GM20000 (cell line): ENCODE measurements at regions not wholly inside any gene's neighbourhood (a gene's known extent, or its start where the extent isn't known, plus 50 kb on each side); places are given as distances from the start of the nearest gene placed in this dataset.
A peak's percentile ranks its signal among the peaks of the same experiment; 100 is the strongest.

Source experiments
- DNase-seq: peaks from one replicate; pipeline ENCODE4 v3.0.0; 2012; ENCODE audit warnings: low spot score
- CTCF ChIP-seq: IDR thresholded peaks from 2 replicates; pipeline ENCODE4 v1.5.1; 2012; ENCODE audit warnings: mild to moderate bottlenecking, control low read depth; ENCODE audit errors: extremely low read depth, missing control alignments

GRCh38 chr1:10862743-10863335 lies 66.4 kb upstream of the CASZ1 start:
- TF ChIP-seq CTCF: no peak

GRCh38 chr1:10863886-10864285 lies 67.4 kb upstream of the CASZ1 start:
- no peak for DNase-seq
- no peak for TF ChIP-seq CTCF

More at GRCh38 chr1:10862743-10863335, 66.4 kb upstream of the CASZ1 start:
- DNase-seq: no peak

- no peak for TF ChIP-seq CTCF
- DNase-seq: no peak
These were observed 68.3 kb upstream of the CASZ1 start for GRCh38 chr1:10864776-10865175.

DNA sequence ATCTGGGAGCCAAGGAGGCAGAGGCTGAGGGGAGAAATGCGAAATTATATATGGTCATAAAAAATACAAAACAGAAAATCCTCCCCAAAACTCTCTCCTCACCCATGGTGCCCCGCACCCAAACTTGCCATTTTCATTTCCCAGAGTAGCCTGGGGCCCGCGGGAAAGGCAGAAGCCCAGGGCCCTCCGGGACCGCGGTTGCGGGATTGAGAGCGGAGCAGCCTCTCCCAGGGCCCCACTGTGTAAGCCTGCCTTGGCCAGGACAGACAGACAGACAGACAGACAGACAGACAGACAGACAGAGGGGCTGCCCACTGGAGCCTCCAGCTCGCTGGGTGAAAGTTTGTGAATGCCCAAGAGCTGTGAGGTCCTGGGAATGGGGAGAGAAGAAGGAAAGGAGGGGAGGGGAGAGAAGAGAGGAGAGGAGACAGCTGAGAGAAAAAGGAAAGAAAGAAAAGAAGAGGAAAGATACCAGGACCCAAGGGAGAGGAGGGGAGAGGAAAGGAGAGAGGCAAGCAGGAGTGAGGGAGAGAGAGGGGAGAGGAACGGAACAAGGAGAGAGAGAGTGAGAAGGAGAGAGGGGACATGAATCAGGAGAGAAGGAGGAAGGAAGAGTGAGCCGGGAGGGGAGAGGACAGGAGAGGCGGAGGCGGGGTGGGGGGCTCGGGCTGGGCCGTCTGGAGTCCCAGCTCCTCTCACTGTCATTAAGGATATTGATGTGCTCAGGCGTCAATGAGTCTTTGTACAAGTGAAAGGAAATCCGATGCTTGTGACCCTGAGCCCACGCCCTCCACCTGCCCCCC lies 69.3 kb upstream of the CASZ1 start:
- no peak for TF ChIP-seq CTCF

DNA sequence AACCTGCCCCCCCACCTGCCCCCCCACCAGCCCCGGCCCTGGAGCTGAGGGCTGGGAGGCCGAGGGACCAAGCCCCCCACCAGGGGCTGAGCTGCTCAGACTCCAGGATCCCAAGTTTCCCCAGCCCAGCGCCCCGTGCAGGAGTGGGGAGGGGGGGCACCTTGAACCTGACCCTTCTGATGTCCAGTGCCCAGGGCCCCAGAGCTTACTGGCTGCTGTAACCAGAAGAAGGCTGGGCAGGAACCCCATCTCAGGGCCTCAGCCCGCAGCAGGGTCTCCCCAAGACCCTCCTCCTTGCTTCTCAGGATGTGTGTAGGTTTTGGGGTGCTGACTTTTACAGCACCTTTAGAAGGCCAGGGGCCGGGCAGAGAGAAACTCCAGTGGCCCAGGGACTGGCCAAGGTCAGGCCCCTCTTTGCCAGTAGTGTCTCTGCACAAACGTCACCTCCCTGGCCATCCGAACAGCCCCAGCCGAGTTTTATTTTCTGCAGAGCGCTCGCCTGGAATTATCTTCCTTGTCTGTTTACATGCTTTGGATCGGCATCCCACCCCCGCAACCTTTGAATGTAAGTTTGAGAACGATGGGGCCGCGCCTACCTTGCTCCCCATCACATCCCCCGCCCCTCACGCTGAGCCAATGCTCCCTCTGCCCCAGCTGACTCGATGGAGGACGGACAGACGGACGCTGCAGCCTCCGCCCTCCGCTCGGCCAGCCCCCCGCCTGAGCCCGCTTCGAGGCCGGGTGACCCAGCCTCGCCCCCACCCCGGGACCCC lies 70.1 kb upstream of the CASZ1 start:
- TF ChIP-seq CTCF: no peak
- no peak for DNase-seq

More for the DNA sequence above, 69.3 kb upstream of the CASZ1 start:
- DNase-seq: no peak

DNA sequence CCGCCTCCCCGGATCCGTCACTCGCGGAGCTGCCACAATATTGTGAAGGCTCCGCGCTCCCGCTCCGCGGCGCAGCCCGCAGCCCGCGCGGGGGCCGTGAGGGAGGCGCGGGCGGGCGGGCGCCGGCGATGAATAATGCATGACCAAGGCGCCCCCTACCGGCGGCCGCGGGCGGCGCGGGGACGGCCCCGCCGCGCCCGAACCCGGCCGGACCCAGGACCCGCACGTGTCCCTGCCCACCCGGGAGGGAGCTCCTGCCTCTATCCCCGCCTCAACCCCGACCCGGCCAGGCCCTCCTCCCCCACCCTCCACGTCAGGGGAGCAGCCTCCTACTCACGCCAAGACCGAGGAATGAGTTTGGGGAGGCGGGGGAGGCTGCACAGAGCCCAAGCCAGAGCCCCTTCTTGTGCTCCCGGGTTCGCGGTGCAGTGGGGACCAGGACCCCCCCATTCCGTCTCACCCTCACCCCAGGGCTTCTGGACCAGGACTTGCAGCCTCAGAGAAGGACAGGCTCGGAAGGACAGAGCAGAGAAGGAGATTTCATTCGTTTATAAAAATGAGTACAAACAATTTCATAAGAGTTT lies 70.8 kb upstream of the CASZ1 start:
- TF ChIP-seq CTCF: peak; percentile 80
- peak; percentile 89 for DNase-seq
